Left ventricle myocardium inferior (tissue), 1 donor: ENCODE measurements at regions not wholly inside any gene's neighbourhood (a gene's known extent, or its start where the extent isn't known, plus 50 kb on each side); places are given as distances from the start of the nearest gene placed in this dataset.

Source experiments
- DNase-seq: peaks from one replicate; pipeline ENCODE4 v3.0.0-alpha.2; 2020
- H3K27ac ChIP-seq: fragments of 200-600 bp; replicated peaks from 2 replicates; pipeline ENCODE4 v1.8.0; 2021
- H3K27me3 ChIP-seq: fragments of 200-600 bp; 2 replicates; pipeline ENCODE4 v1.8.0; 2021; ENCODE audit warnings: low read depth
- H3K36me3 ChIP-seq: fragments of 200-600 bp; 2 replicates; pipeline ENCODE4 v1.8.0; 2021
- H3K4me1 ChIP-seq: fragments of 200-600 bp; 2 replicates; pipeline ENCODE4 v1.8.0; 2021
- H3K4me3 ChIP-seq: fragments of 200-600 bp; 2 replicates; pipeline ENCODE4 v1.8.0; 2021; ENCODE audit warnings: mild to moderate bottlenecking, moderate library complexity
- H3K9me3 ChIP-seq: fragments of 200-600 bp; replicated peaks from 2 replicates; pipeline ENCODE4 v1.8.0; 2021
- CTCF ChIP-seq: fragments of 200-600 bp; IDR thresholded peaks from 2 replicates; pipeline ENCODE4 v1.8.0; 2021; ENCODE audit warnings: antibody characterized with exemption, mild to moderate bottlenecking, borderline replicate concordance
- intact Hi-C: fragments of 100-400 bp; cut with micrococcal nuclease; formaldehyde crosslinking; loops from one replicate; pipeline ENCODE4 v1.11.0; 2022
- donor health status: DM: no; HTN: yes; CAD: no; lungs with severe emphysema.

- no peak for TF ChIP-seq CTCF
- Histone ChIP-seq H3K4me1 (no peaks in the 10 kb centered on the region), H3K9me3 (no peaks in the 10 kb centered on the region), H3K27ac (no peak overlapping the region), H3K4me3 (no peak overlapping the region), H3K36me3 (no peaks in the 10 kb centered on the region), H3K27me3 (no peaks in the 10 kb centered on the region)
- DNase-seq = no peak
- intact Hi-C loops = no loop called here
Observed at GRCh38 chr5:36440300-36440699, 138.6 kb upstream of the RANBP3L start.

GRCh38 chr5:36441280-36441679 is 139.6 kb upstream of the RANBP3L start:
- Histone ChIP-seq H3K4me3 (no peak overlapping the region), H3K4me1 (no peaks in the 10 kb centered on the region), H3K27me3 (no peaks in the 10 kb centered on the region), H3K9me3 (no peaks in the 10 kb centered on the region), H3K27ac (no peak overlapping the region), H3K36me3 (no peaks in the 10 kb centered on the region)
- DNase-seq = no peak
- intact Hi-C loops = no loop called here
- no peak for TF ChIP-seq CTCF

GRCh38 chr5:36442352-36442751 is 140.7 kb upstream of the RANBP3L start:
- no peaks in the 10 kb centered on the region for H3K27me3 ChIP-seq
- H3K36me3 ChIP-seq = no peaks in the 10 kb centered on the region
- no peak overlapping the region for H3K4me3 ChIP-seq
- H3K27ac ChIP-seq = no peak overlapping the region
- intact Hi-C loops = no loop called here
- H3K9me3 ChIP-seq = no peaks in the 10 kb centered on the region
- TF ChIP-seq CTCF = no peak
- no peak for DNase-seq
- no peaks in the 10 kb centered on the region for H3K4me1 ChIP-seq

DNA sequence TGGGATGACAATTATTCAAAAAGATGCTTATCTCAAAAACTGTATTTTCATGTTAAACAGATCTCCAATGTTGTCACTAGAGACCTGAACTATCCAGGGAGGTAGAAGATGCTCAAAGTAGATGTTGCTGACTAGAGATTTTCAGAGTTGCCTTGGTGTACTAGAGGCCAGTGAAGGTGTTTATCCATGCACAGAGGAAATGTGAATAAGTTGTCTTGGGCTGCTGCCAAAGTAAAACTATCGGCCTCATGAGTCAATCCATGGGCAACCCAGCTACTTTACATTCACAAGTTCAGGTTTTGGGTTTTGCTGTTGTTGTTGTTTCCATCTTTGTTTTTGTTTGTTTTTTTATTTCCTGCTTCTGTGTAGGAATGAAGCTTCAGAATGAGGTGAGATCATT is 141.1 kb upstream of the RANBP3L start:
- Histone ChIP-seq H3K9me3 (no peaks in the 10 kb centered on the region), H3K27me3 (no peaks in the 10 kb centered on the region), H3K27ac (no peak overlapping the region), H3K4me1 (no peaks in the 10 kb centered on the region), H3K4me3 (no peak overlapping the region), H3K36me3 (no peaks in the 10 kb centered on the region)
- no peak for TF ChIP-seq CTCF
- no peak for DNase-seq
- intact Hi-C loops = no loop called here

- Histone ChIP-seq H3K27me3 (no peaks in the 10 kb centered on the region), H3K27ac (no peak overlapping the region), H3K4me3 (no peak overlapping the region), H3K9me3 (no peaks in the 10 kb centered on the region), H3K4me1 (no peaks in the 10 kb centered on the region), H3K36me3 (no peaks in the 10 kb centered on the region)
- intact Hi-C loops = no loop called here
- no peak for DNase-seq
- TF ChIP-seq CTCF = no peak
Observed at GRCh38 chr5:36443941-36444340, 142.2 kb upstream of the RANBP3L start.
